Nephron progenitor cell (in vitro differentiated cells): ENCODE measurements at regions not wholly inside any gene's neighbourhood (a gene's known extent, or its start where the extent isn't known, plus 50 kb on each side); places are given as distances from the start of the nearest gene placed in this dataset.

Experiments used
- DNase-seq: peaks from one replicate; pipeline ENCODE4 v3.0.0; 2021
- H3K27ac Mint-ChIP-seq: 2 replicates; pipeline ENCODE4 v1.8.0; 2021; ENCODE audit warnings: mild to moderate bottlenecking, moderate library complexity, mixed read lengths
- H3K27me3 Mint-ChIP-seq: 2 replicates; pipeline ENCODE4 v1.8.0; 2021; ENCODE audit warnings: mild to moderate bottlenecking, low read depth, mixed read lengths; ENCODE audit not compliant: poor library complexity
- H3K36me3 Mint-ChIP-seq: 2 replicates; pipeline ENCODE4 v1.8.0; 2021; ENCODE audit warnings: low read depth, mixed read lengths
- H3K4me1 Mint-ChIP-seq: 2 replicates; pipeline ENCODE4 v1.8.0; 2021; ENCODE audit warnings: mixed read lengths
- H3K4me3 Mint-ChIP-seq: 2 replicates; pipeline ENCODE4 v1.8.0; 2021; ENCODE audit warnings: mild to moderate bottlenecking, moderate library complexity, mixed read lengths
- H3K9me3 Mint-ChIP-seq: 2 replicates; pipeline ENCODE4 v1.8.0; 2021; ENCODE audit warnings: mild to moderate bottlenecking, moderate library complexity, mixed read lengths
- CTCF ChIP-seq: fragments of 200-600 bp; sonication (generic); IDR thresholded peaks from 2 replicates; pipeline ENCODE4 v1.5.0; 2021; ENCODE audit warnings: antibody characterized with exemption

GRCh38 chr17:10936931-10937330 lies 99.0 kb upstream of the PIRT start:
- no peaks in the 10 kb centered on the region for H3K9me3 Mint-ChIP-seq
- peaks cover 8% of the 10 kb centered on the region for H3K27me3 Mint-ChIP-seq
- no peak for TF ChIP-seq CTCF
- H3K4me1 Mint-ChIP-seq, result no peaks in the 10 kb centered on the region
- no peak overlapping the region for H3K4me3 Mint-ChIP-seq
- DNase-seq, result no peak
- no peaks in the 10 kb centered on the region for H3K36me3 Mint-ChIP-seq
- H3K27ac Mint-ChIP-seq, result no peak overlapping the region

- no peaks in the 10 kb centered on the region for H3K9me3 Mint-ChIP-seq
- H3K27me3 Mint-ChIP-seq, result peaks cover 8% of the 10 kb centered on the region
- no peaks in the 10 kb centered on the region for H3K4me1 Mint-ChIP-seq
- no peak overlapping the region for H3K27ac Mint-ChIP-seq
- H3K4me3 Mint-ChIP-seq, result no peak overlapping the region
- DNase-seq, result no peak
- TF ChIP-seq CTCF, result no peak
- no peaks in the 10 kb centered on the region for H3K36me3 Mint-ChIP-seq
Measured at GRCh38 chr17:10932938-10933337, 95.1 kb upstream of the PIRT start.

GRCh38 chr17:10931133-10931532 lies 93.2 kb upstream of the PIRT start:
- no peaks in the 10 kb centered on the region for H3K36me3 Mint-ChIP-seq
- no peak for DNase-seq
- peaks cover 8% of the 10 kb centered on the region for H3K27me3 Mint-ChIP-seq
- H3K4me1 Mint-ChIP-seq, result no peaks in the 10 kb centered on the region
- H3K9me3 Mint-ChIP-seq, result no peaks in the 10 kb centered on the region
- no peak overlapping the region for H3K4me3 Mint-ChIP-seq
- TF ChIP-seq CTCF, result no peak
- H3K27ac Mint-ChIP-seq, result no peak overlapping the region

- Mint-ChIP-seq H3K36me3 (no peaks in the 10 kb centered on the region), H3K4me1 (no peaks in the 10 kb centered on the region), H3K27me3 (peaks cover 15% of the 10 kb centered on the region), H3K27ac (no peak overlapping the region), H3K4me3 (no peak overlapping the region), H3K9me3 (no peaks in the 10 kb centered on the region)
- DNase-seq, result no peak
- no peak for TF ChIP-seq CTCF
Measured at GRCh38 chr17:10927712-10928111, 89.8 kb upstream of the PIRT start.

GRCh38 chr17:10920558-10921108 lies 82.7 kb upstream of the PIRT start:
- Mint-ChIP-seq H3K9me3 (no peaks in the 10 kb centered on the region), H3K36me3 (no peaks in the 10 kb centered on the region), H3K27ac (no peak overlapping the region), H3K27me3 (peaks cover 13% of the 10 kb centered on the region), H3K4me3 (no peak overlapping the region), H3K4me1 (no peaks in the 10 kb centered on the region)
- DNase-seq, result no peak
- no peak for TF ChIP-seq CTCF

GRCh38 chr17:10907370-10907769 lies 69.5 kb upstream of the PIRT start:
- H3K27ac Mint-ChIP-seq, result no peak overlapping the region
- no peak for DNase-seq

More at GRCh38 chr17:10907370-10907769, 69.5 kb upstream of the PIRT start:
- H3K4me1 Mint-ChIP-seq, result no peaks in the 10 kb centered on the region
- peaks cover 20% of the 10 kb centered on the region for H3K9me3 Mint-ChIP-seq
- peaks cover 8% of the 10 kb centered on the region for H3K27me3 Mint-ChIP-seq
- peaks cover 4% of the 10 kb centered on the region for H3K36me3 Mint-ChIP-seq
- TF ChIP-seq CTCF, result no peak
- H3K4me3 Mint-ChIP-seq, result no peak overlapping the region
